ENCODE measurements at regions not wholly inside any gene's neighbourhood (a gene's known extent, or its start where the extent isn't known, plus 50 kb on each side); places are given as distances from the start of the nearest gene placed in this dataset.

GRCh38 chr15:66941791-66942190 lies 123.6 kb upstream of the SMAD3 start:
- TF ChIP-seq NFE2L1 (CRISPR knock-in tag; IDR thresholded peaks at IDR 0.05) (no peak), ESRRA (CRISPR knock-in tag; IDR thresholded peaks at IDR 0.05; ENCODE audit: borderline replicate concordance) (no peak), ARID4B (CRISPR knock-in tag; IDR thresholded peaks at IDR 0.05; ENCODE audit: borderline replicate concordance) (no peak), ATF6 (CRISPR knock-in tag; IDR thresholded peaks at IDR 0.05) (no peak)
- TF ChIP-seq, protein P1, sequence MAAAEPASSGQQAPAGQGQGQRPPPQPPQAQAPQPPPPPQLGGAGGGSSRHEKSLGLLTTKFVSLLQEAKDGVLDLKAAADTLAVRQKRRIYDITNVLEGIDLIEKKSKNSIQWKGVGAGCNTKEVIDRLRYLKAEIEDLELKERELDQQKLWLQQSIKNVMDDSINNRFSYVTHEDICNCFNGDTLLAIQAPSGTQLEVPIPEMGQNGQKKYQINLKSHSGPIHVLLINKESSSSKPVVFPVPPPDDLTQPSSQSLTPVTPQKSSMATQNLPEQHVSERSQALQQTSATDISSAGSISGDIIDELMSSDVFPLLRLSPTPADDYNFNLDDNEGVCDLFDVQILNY (CRISPR knock-in tag; IDR thresholded peaks at IDR 0.05): no peak
- DNase-seq (ENCODE audit: low spot score) (no peak), ATAC-seq (no peak)
- Mint-ChIP-seq H3K27ac (no peak overlapping the region), H3K9me3 (peaks cover 13% of the 10 kb centered on the region), H3K4me1 (no peaks in the 10 kb centered on the region), H3K36me3 (0 out of 2 replicates have a peak, but pooled peaks cover 3% of the 10 kb centered on the region), H3K4me3 (no peak overlapping the region), H3K27me3 (ENCODE audit: low read depth) (no peaks in the 10 kb centered on the region; the same call in 1 of the 2 replicates)
- CTCF ChIA-PET: interaction anchor here (0.6 to 1.1 kb wide), 3 partner anchors 123 to 1419 kb away, joined by 3 to 4 read pairs (median 3); no protein-coding TSS in a partner anchor
- POLR2A ChIA-PET: interaction anchor here (0.7 kb wide), 1 partner anchor 33 kb away, joined by 4 read pairs; no protein-coding TSS in a partner anchor

- ATAC-seq (no peak), DNase-seq (ENCODE audit: low spot score) (no peak)
- ChIA-PET CTCF (interaction anchor here (1.1 to 2.5 kb wide), 7 partner anchors 20 to 362 kb away, joined by 3 to 17 read pairs (median 7); no protein-coding TSS in a partner anchor), POLR2A (no interaction called here)
- Mint-ChIP-seq H3K4me1 (no peaks in the 10 kb centered on the region), H3K4me3 (no peak overlapping the region), H3K9me3 (peaks cover 9% of the 10 kb centered on the region), H3K27me3 (ENCODE audit: low read depth) (no peaks in the 10 kb centered on the region; the same call in 1 of the 2 replicates), H3K27ac (no peak overlapping the region), H3K36me3 (0 out of 2 replicates have a peak, but pooled peaks cover 3% of the 10 kb centered on the region)
- no peak for TF ChIP-seq CREB1 (CRISPR knock-in tag; IDR thresholded peaks at IDR 0.05)
- no peak for TF ChIP-seq ZNF232 (CRISPR knock-in tag; IDR thresholded peaks at IDR 0.05)
- no peak for TF ChIP-seq PREB (CRISPR knock-in tag; IDR thresholded peaks at IDR 0.05; ENCODE audit: borderline replicate concordance)
- no peak for TF ChIP-seq MXD4 (CRISPR knock-in tag; IDR thresholded peaks at IDR 0.05; ENCODE audit: borderline replicate concordance)
- TF ChIP-seq, protein P2, sequence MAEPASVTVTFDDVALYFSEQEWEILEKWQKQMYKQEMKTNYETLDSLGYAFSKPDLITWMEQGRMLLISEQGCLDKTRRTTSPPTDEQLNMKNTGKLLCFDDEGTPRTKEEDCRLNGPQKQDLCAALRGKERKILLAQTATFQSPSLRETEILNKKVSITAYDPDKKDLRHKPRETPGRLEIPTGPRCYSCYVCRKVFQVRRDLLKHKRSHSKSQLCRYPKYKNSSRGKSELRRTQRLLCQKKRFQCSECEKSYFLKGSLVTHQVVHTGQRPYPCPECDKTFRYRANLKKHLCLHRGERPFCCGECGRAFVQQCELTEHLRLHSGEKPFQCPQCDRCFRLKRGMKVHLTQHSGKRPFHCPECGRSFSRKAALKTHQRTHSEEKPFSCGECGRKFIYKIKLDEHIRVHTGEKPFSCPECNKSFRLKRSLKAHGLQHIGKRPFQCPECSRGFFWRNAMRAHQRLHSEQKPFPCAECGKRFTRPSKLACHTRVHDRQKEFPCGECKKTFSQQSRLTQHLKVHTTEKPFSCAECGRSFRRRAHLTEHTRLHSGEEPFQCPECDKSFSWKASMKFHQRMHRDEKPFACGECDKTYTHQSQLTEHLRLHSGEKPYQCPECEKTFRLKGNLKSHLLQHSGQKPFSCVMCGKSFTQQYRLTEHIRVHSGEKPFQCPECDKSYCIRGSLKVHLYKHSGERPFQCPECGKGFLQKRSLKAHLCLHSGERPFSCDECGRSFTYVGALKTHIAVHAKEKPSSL (CRISPR knock-in tag; conservative IDR thresholded peaks at IDR 0.05): no peak
- no peak for TF ChIP-seq ZNF138 (CRISPR knock-in tag; conservative IDR thresholded peaks at IDR 0.05)
- TF ChIP-seq ZNF219 (CRISPR knock-in tag; IDR thresholded peaks at IDR 0.05; ENCODE audit: borderline replicate concordance): no peak
Observed at GRCh38 chr15:66942649-66943390, 122.6 kb upstream of the SMAD3 start.
